ENCODE measurements at regions not wholly inside any gene's neighbourhood (a gene's known extent, or its start where the extent isn't known, plus 50 kb on each side); places are given as distances from the start of the nearest gene placed in this dataset.

GRCh38 chr1:221228594-221228993 lies 349.4 kb downstream of the HLX start:
- TF ChIP-seq, protein P1, sequence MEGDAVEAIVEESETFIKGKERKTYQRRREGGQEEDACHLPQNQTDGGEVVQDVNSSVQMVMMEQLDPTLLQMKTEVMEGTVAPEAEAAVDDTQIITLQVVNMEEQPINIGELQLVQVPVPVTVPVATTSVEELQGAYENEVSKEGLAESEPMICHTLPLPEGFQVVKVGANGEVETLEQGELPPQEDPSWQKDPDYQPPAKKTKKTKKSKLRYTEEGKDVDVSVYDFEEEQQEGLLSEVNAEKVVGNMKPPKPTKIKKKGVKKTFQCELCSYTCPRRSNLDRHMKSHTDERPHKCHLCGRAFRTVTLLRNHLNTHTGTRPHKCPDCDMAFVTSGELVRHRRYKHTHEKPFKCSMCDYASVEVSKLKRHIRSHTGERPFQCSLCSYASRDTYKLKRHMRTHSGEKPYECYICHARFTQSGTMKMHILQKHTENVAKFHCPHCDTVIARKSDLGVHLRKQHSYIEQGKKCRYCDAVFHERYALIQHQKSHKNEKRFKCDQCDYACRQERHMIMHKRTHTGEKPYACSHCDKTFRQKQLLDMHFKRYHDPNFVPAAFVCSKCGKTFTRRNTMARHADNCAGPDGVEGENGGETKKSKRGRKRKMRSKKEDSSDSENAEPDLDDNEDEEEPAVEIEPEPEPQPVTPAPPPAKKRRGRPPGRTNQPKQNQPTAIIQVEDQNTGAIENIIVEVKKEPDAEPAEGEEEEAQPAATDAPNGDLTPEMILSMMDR (conservative IDR thresholded peaks at IDR 0.05): no peak
- TF ChIP-seq ZFX (IDR thresholded peaks at IDR 0.05): no peak
